Lower leg skin (tissue), 3 donors: ENCODE measurements at regions not wholly inside any gene's neighbourhood (a gene's known extent, or its start where the extent isn't known, plus 50 kb on each side); places are given as distances from the start of the nearest gene placed in this dataset.

Source experiments
- CTCF ChIP-seq, 3 donors: fragments of 450-650 bp; IDR thresholded peaks; one replicate each; pipeline ENCODE4 v1.5.1; 2016; ENCODE audit warnings: antibody characterized with exemption in 3 of 3, mild to moderate bottlenecking in 3 of 3, moderate library complexity in 2 of 3
- POLR2A ChIP-seq, 2 donors: fragments of 450-650 bp; IDR thresholded peaks; one replicate each; pipeline ENCODE4 v1.6.1; 2016 to 2017; ENCODE audit warnings: antibody characterized with exemption in 2 of 2, mild to moderate bottlenecking in 1 of 2, moderate library complexity in 1 of 2

DNA sequence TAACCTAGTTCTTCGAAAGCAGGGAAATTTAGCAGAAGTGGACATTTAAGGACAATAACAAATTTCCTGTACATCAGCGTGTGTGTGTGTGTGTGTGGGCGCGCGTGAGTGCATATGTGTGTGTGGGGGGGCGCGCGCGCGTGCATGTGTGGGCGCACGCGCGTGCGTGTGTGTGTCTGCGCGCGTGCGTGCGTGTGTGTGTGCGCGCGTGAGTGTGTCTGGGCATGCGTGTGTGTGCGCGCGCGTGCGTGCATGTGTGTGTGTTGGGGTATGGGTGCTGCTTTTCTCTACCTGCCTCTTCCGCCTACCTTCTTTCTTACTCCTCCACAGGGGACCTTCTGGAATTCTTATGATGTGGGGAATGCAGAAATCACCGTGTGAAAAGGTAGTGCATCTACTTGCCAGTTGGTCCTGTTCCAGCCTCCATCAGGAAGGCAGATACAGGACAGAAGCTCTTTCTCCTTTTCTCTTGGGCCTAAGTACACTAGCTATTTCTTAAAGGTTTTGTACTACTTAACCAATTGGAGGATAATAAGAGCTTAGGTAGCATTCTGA lies 165.4 kb upstream of the KCNK2 start:
- TF ChIP-seq CTCF (IDR thresholded peaks at IDR 0.05) (no peak), POLR2A (IDR thresholded peaks at IDR 0.05) (no peak)
